Lung (tissue), 11 donors: ENCODE measurements at regions not wholly inside any gene's neighbourhood (a gene's known extent, or its start where the extent isn't known, plus 50 kb on each side); places are given as distances from the start of the nearest gene placed in this dataset.

ENCODE experiments used
- ATAC-seq: fragments of 200-7000 bp; cut with Tn5 transposase; one replicate; pipeline ENCODE4 v1.9.1; 2020; ENCODE audit warnings: moderate number of reproducible peaks; ENCODE audit not compliant: insufficient read depth, low FRiP score
- DNase-seq, 3 donors: peaks; one replicate each; pipeline ENCODE4 v3.0.0-alpha.2; 2013 to 2017
- H3K27ac ChIP-seq, 2 donors: one replicate each; pipeline ENCODE4 v1.5.1; 2013; ENCODE audit warnings: mild to moderate bottlenecking in 2 of 2, moderate library complexity in 2 of 2, control low read depth in 1 of 2, inconsistent platforms in 1 of 2, low read depth in 1 of 2, low read length in 1 of 2
- H3K27me3 ChIP-seq, 3 donors: one replicate each; pipeline ENCODE4 v1.5.1; 2013; ENCODE audit warnings: low read length in 2 of 3; ENCODE audit not compliant: control insufficient read depth in 3 of 3, insufficient read depth in 3 of 3
- H3K36me3 ChIP-seq, 4 donors: one replicate each; pipeline ENCODE4 v1.5.1; 2013; ENCODE audit warnings: low read length in 4 of 4, mild to moderate bottlenecking in 1 of 4, moderate library complexity in 1 of 4; ENCODE audit not compliant: control insufficient read depth in 4 of 4, insufficient read depth in 4 of 4
- H3K4me1 ChIP-seq, 5 donors: one replicate each; pipeline ENCODE4 v1.5.1; 2013; ENCODE audit warnings: low read length in 5 of 5, mild to moderate bottlenecking in 2 of 5, moderate library complexity in 1 of 5; ENCODE audit not compliant: control insufficient read depth in 5 of 5, insufficient read depth in 5 of 5
- H3K4me3 ChIP-seq: one replicate; pipeline ENCODE4 v1.5.1; 2013; ENCODE audit warnings: mild to moderate bottlenecking, control low read depth, moderate library complexity
- H3K9ac ChIP-seq, 2 donors: one replicate each; pipeline ENCODE4 v1.5.1; 2013; ENCODE audit warnings: low read length in 2 of 2, control low read depth in 1 of 2; ENCODE audit not compliant: insufficient read depth in 1 of 2
- H3K9me3 ChIP-seq, 4 donors: one replicate each; pipeline ENCODE4 v1.5.1; 2013; ENCODE audit warnings: low read length in 3 of 4, mild to moderate bottlenecking in 1 of 4, moderate library complexity in 1 of 4; ENCODE audit not compliant: control insufficient read depth in 4 of 4, insufficient read depth in 3 of 4
- CTCF ChIP-seq: IDR thresholded peaks from 2 replicates; pipeline ENCODE4 v1.5.1; 2012; ENCODE audit warnings: mild to moderate bottlenecking; ENCODE audit errors: control extremely low read depth, extremely low read depth
- WGBS, 2 donors: extraction: QIAGEN DNeasy Blood & Tissue Kit; methylation state at CpG; one replicate each; pipeline ENCODE4 v1.1.7; 2013; 5-methylcytosine and 5-hydroxymethylcytosine counted together
- donor health status: control.
- donor health status: control.
- donor health status: Bipolar disorder and iron deficiency.
- donor health status: healthy.
- donor health status: DM: yes; HTN: yes; CAD: no.

DNA sequence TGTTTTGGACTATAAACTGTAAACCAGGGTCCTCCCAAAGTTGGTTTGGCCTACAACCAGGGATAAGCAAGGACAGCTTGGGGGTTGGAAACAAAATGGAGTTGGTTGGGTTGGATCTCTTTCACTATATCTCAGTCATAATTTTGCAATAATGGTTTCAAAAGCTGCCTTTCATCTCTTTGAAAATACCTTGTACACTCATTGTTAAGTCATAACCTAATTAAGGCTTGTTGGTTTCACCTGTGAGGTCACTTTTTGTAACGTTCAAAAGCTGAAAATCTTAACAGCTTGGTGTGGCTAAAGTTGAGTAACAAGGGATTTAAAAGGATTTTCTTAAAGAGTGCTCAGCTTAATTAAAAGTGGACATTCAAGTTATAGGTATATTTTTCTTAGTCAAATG lies 476.1 kb downstream of the IPMK start:
- 73 to 75% methylated on average over 1 of the region's 1 CpG for WGBS, 2 donors
- no peaks in the 10 kb centered on the region for H3K27me3 ChIP-seq
- no peak for TF ChIP-seq CTCF
- no peaks in the 10 kb centered on the region for H3K36me3 ChIP-seq
- H3K27ac ChIP-seq, result no peak overlapping the region
- no peak for ATAC-seq
- no peak for DNase-seq
- H3K4me1 ChIP-seq, result no peaks in the 10 kb centered on the region
- H3K9me3 ChIP-seq, result peaks cover 0 to 2% (median 0%) of the 10 kb centered on the region in 4 donors
- H3K4me3 ChIP-seq, result no peak overlapping the region
- H3K9ac ChIP-seq, result no peak overlapping the region

GRCh38 chr10:57790703-57791102 lies 477.0 kb downstream of the IPMK start:
- H3K9ac ChIP-seq, result no peak overlapping the region
- no peak for DNase-seq
- ATAC-seq, result no peak
- H3K9me3 ChIP-seq, result peaks cover 0 to 2% (median 0%) of the 10 kb centered on the region in 4 donors
- no peak for TF ChIP-seq CTCF
- no peaks in the 10 kb centered on the region for H3K27me3 ChIP-seq
- no peak overlapping the region for H3K27ac ChIP-seq
- no peaks in the 10 kb centered on the region for H3K4me1 ChIP-seq
- no peaks in the 10 kb centered on the region for H3K36me3 ChIP-seq
- WGBS, 2 donors, result 91 to 98% methylated on average over 1 of the region's 1 CpG
- no peak overlapping the region for H3K4me3 ChIP-seq

GRCh38 chr10:57788117-57788516 lies 479.6 kb downstream of the IPMK start:
- Histone ChIP-seq H3K36me3 (no peaks in the 10 kb centered on the region), H3K4me3 (no peak overlapping the region), H3K27me3 (no peaks in the 10 kb centered on the region), H3K27ac (no peak overlapping the region), H3K9me3 (peaks cover 0 to 2% (median 0%) of the 10 kb centered on the region in 4 donors), H3K9ac (no peak overlapping the region), H3K4me1 (no peaks in the 10 kb centered on the region)
- 86 to 92% methylated on average over 3 of the region's 3 CpGs for WGBS, 2 donors
- TF ChIP-seq CTCF, result no peak
- no peak for ATAC-seq
- DNase-seq, result no peak
